Mucosa of descending colon (tissue), 3 donors: ENCODE measurements at regions not wholly inside any gene's neighbourhood (a gene's known extent, or its start where the extent isn't known, plus 50 kb on each side); places are given as distances from the start of the nearest gene placed in this dataset.
"Not testable (repeated sequence)": the region's sequence is repeated elsewhere in the genome, so short reads cannot be mapped to it uniquely, and the experiment has no call there.

Experiments used
- ATAC-seq: fragments of 200-7000 bp; cut with Tn5 transposase; one replicate; pipeline ENCODE4 v1.9.1; 2020; ENCODE audit warnings: mild to moderate bottlenecking, moderate library complexity
- DNase-seq, 3 donors: peaks; one replicate each; pipeline ENCODE4 v3.0.0-alpha.2; 2020
- H3K36me3 ChIP-seq: fragments of 200-600 bp; one replicate; pipeline ENCODE4 v1.8.0; 2021; ENCODE audit warnings: low read depth, mild to moderate bottlenecking
- H3K4me1 ChIP-seq: fragments of 200-600 bp; one replicate; pipeline ENCODE4 v1.8.0; 2021; ENCODE audit warnings: low read depth, mild to moderate bottlenecking
- H3K4me3 ChIP-seq: fragments of 200-600 bp; one replicate; pipeline ENCODE4 v1.8.0; 2021; ENCODE audit warnings: mild to moderate bottlenecking
- H3K9me3 ChIP-seq: fragments of 200-600 bp; one replicate; pipeline ENCODE4 v1.8.0; 2021; ENCODE audit warnings: mild to moderate bottlenecking
- CTCF ChIP-seq: fragments of 200-600 bp; IDR thresholded peaks from one replicate; pipeline ENCODE4 v1.8.0; 2022; ENCODE audit warnings: antibody characterized with exemption, mild to moderate bottlenecking
- intact Hi-C, 2 donors: fragments of 100-400 bp; cut with DNase I in 1 of 2; cut with micrococcal nuclease in 1 of 2; formaldehyde crosslinking; loops; one replicate each; pipeline versions ENCODE4 v1.11.0 to v1.11.1; 2022; cut with DNase I, micrococcal nuclease
- donor health status: DM: no; HTN: no; CAD: no; lungs with moderate emphysema.
- donor health status: DM: no; HTN: no; CAD: no.
- donor health status: DM: no; HTN: yes; CAD: no.

- no peaks in the 10 kb centered on the region for H3K36me3 ChIP-seq
- H3K9me3 ChIP-seq: no peaks in the 10 kb centered on the region
- TF ChIP-seq CTCF: no peak
- DNase-seq: no peak
- no peaks in the 10 kb centered on the region for H3K4me1 ChIP-seq
- no peak overlapping the region for H3K4me3 ChIP-seq
- no peak for ATAC-seq
- intact Hi-C loops: no loop called here
These were observed 114.5 kb upstream of the GRM7 start for GRCh38 chr3:6746443-6746842.

GRCh38 chr3:6747017-6747416, 113.9 kb upstream of the GRM7 start:
- no peak for ATAC-seq
- H3K9me3 ChIP-seq: no peaks in the 10 kb centered on the region
- intact Hi-C loops: no loop called here
- no peaks in the 10 kb centered on the region for H3K36me3 ChIP-seq
- H3K4me1 ChIP-seq: no peaks in the 10 kb centered on the region
- DNase-seq: no peak
- no peak overlapping the region for H3K4me3 ChIP-seq
- no peak for TF ChIP-seq CTCF

GRCh38 chr3:6750782-6751181, 110.1 kb upstream of the GRM7 start:
- no peaks in the 10 kb centered on the region for H3K4me1 ChIP-seq
- no peak for TF ChIP-seq CTCF
- peak; percentile 87 for ATAC-seq
- H3K4me3 ChIP-seq: no peak overlapping the region
- intact Hi-C loops: no loop called here
- H3K9me3 ChIP-seq: no peaks in the 10 kb centered on the region
- DNase-seq: no peak
- H3K36me3 ChIP-seq: no peaks in the 10 kb centered on the region

GRCh38 chr3:6753536-6753935, 107.4 kb upstream of the GRM7 start:
- ATAC-seq (peak; percentile 85), DNase-seq (peak in 2 of 3 donors; percentile 57 to 64)
- intact Hi-C loops: no loop called here
- H3K4me1 ChIP-seq: no peaks in the 10 kb centered on the region
- H3K36me3 ChIP-seq: no peaks in the 10 kb centered on the region
- H3K4me3 ChIP-seq: no peak overlapping the region
- no peak for TF ChIP-seq CTCF
- H3K9me3 ChIP-seq: no peaks in the 10 kb centered on the region

- intact Hi-C loops, H3K9me3 ChIP-seq, H3K4me3 ChIP-seq, H3K36me3 ChIP-seq, H3K4me1 ChIP-seq: not testable (repeated sequence)
- peak; percentile 78 to 80 (median 78) for DNase-seq
- peak; percentile 83 for ATAC-seq
These were observed 91.2 kb upstream of the GRM7 start for GRCh38 chr3:6769532-6770396.

- intact Hi-C loops: no loop called here
- no peak for TF ChIP-seq CTCF
- Histone ChIP-seq H3K4me3 (no peak overlapping the region), H3K36me3 (no peaks in the 10 kb centered on the region), H3K4me1 (peaks cover 6% of the 10 kb centered on the region), H3K9me3 (no peaks in the 10 kb centered on the region)
- no peak for DNase-seq
- ATAC-seq: no peak
These were observed 90.6 kb upstream of the GRM7 start for GRCh38 chr3:6770397-6770690.
